AG10803 (cell line): ENCODE measurements at regions not wholly inside any gene's neighbourhood (a gene's known extent, or its start where the extent isn't known, plus 50 kb on each side); places are given as distances from the start of the nearest gene placed in this dataset.

Experiments used
- DNase-seq: peaks from one replicate; pipeline ENCODE4 v3.0.0; 2010; ENCODE audit warnings: low read depth
- H3K4me3 ChIP-seq: 2 replicates; pipeline ENCODE4 v1.5.1; 2011; ENCODE audit warnings: mild to moderate bottlenecking, low read length, control low read depth
- CTCF ChIP-seq: conservative IDR thresholded peaks from 2 replicates; pipeline ENCODE4 v1.5.1; 2011; ENCODE audit warnings: mild to moderate bottlenecking, low read length, control low read depth, inconsistent platforms

GRCh38 chr16:5858180-5858579 is 760.6 kb upstream of the EEF2KMT start:
- TF ChIP-seq CTCF = no peak

GRCh38 chr16:5854027-5854426 is 756.4 kb upstream of the EEF2KMT start:
- no peak overlapping the region for H3K4me3 ChIP-seq
- DNase-seq = no peak
- TF ChIP-seq CTCF = no peak

More at GRCh38 chr16:5858180-5858579, 760.6 kb upstream of the EEF2KMT start:
- no peak overlapping the region for H3K4me3 ChIP-seq
- DNase-seq = no peak

- DNase-seq = no peak
- TF ChIP-seq CTCF = no peak
- H3K4me3 ChIP-seq = no peak overlapping the region
Observed at GRCh38 chr16:5852151-5852550, 754.6 kb upstream of the EEF2KMT start.

- H3K4me3 ChIP-seq = no peak overlapping the region
- TF ChIP-seq CTCF = no peak
- no peak for DNase-seq
Observed at GRCh38 chr16:5851393-5851982, 753.9 kb upstream of the EEF2KMT start.

GRCh38 chr16:5850632-5851392 is 753.2 kb upstream of the EEF2KMT start:
- no peak overlapping the region for H3K4me3 ChIP-seq
- TF ChIP-seq CTCF = no peak
- DNase-seq = no peak

GRCh38 chr16:5845046-5845445 is 747.5 kb upstream of the EEF2KMT start:
- no peak overlapping the region for H3K4me3 ChIP-seq
- no peak for DNase-seq
- TF ChIP-seq CTCF = no peak

GRCh38 chr16:5841974-5842373 is 744.4 kb upstream of the EEF2KMT start:
- no peak for DNase-seq
- no peak for TF ChIP-seq CTCF
- H3K4me3 ChIP-seq = no peak overlapping the region
